T-helper 2 cell treated with Interferon-gamma antibody and Interleukin-4, amounts not matched to agents 5 μg/mL and 100 μg/mL, for 36 hours (primary cell): ENCODE measurements at regions not wholly inside any gene's neighbourhood (a gene's known extent, or its start where the extent isn't known, plus 50 kb on each side); places are given as distances from the start of the nearest gene placed in this dataset.

Source experiments
- DNase-seq: peaks from one replicate; pipeline ENCODE4 v3.0.0; 2021; ENCODE audit warnings: low spot score
- H3K27ac Mint-ChIP-seq: one replicate; pipeline ENCODE4 v1.8.0; 2021; ENCODE audit warnings: mild to moderate bottlenecking, mixed read lengths
- H3K27me3 Mint-ChIP-seq: one replicate; pipeline ENCODE4 v1.8.0; 2021; ENCODE audit warnings: low read depth, mixed read lengths
- H3K36me3 Mint-ChIP-seq: one replicate; pipeline ENCODE4 v1.8.0; 2021; ENCODE audit warnings: low read depth, mixed read lengths
- H3K4me1 Mint-ChIP-seq: one replicate; pipeline ENCODE4 v1.8.0; 2021; ENCODE audit warnings: low read depth, mixed read lengths
- H3K4me3 Mint-ChIP-seq: one replicate; pipeline ENCODE4 v1.8.0; 2022; ENCODE audit warnings: mild to moderate bottlenecking, moderate library complexity, mixed read lengths
- H3K9me3 Mint-ChIP-seq: one replicate; pipeline ENCODE4 v1.8.0; 2021; ENCODE audit warnings: mixed read lengths

DNA sequence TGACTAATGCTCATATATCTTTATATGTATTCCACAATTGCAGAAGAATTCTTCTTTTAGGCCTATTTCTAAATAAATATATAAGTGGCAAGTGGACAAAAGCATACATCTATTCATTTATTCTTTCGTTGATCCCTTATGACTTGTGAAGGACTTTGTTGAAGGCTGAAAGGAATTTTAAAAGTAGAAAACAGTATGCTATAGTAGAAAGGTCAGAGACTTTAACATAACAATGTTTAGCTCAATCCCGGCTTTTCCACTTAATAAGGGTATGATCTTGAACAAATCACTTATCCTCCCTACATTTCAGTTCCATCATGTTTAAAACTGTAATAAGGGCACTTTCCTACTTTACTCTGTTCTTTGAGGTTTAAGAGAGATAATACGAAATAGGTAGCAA lies 672.9 kb downstream of the MECOM start:
- Mint-ChIP-seq H3K27ac (no peak overlapping the region), H3K9me3 (no peaks in the 10 kb centered on the region)

GRCh38 chr3:168990134-168990533 lies 673.4 kb downstream of the MECOM start:
- Mint-ChIP-seq H3K9me3 (no peaks in the 10 kb centered on the region), H3K4me3 (no peak overlapping the region), H3K27ac (no peak overlapping the region), H3K4me1 (no peaks in the 10 kb centered on the region), H3K27me3 (no peaks in the 10 kb centered on the region), H3K36me3 (no peaks in the 10 kb centered on the region)
- DNase-seq = no peak

More for the DNA sequence above, 672.9 kb downstream of the MECOM start:
- DNase-seq = no peak
- Mint-ChIP-seq H3K27me3 (no peaks in the 10 kb centered on the region), H3K4me3 (no peak overlapping the region), H3K36me3 (no peaks in the 10 kb centered on the region), H3K4me1 (no peaks in the 10 kb centered on the region)

DNA sequence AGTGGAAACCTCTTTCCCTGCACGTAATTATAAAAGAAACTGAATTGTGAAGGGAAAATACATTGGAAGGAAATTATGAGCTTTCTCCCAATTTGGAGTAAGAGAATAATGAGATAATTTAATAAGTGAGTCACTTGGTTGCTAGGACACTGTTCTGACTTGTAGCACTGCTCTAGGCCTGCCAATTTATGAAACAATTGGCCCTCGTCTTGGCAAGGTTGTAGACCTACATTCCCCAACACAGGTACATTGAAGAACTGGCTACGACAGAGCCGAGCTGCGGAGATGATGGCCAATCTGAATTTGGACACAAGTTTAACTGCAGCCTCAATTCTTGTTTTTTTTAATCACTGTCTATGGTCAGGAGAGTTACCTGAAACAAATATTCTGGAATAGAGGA lies 674.1 kb downstream of the MECOM start:
- Mint-ChIP-seq H3K36me3 (no peaks in the 10 kb centered on the region), H3K4me1 (no peaks in the 10 kb centered on the region), H3K9me3 (no peaks in the 10 kb centered on the region), H3K4me3 (no peak overlapping the region), H3K27me3 (no peaks in the 10 kb centered on the region), H3K27ac (no peak overlapping the region)
- DNase-seq = no peak

DNA sequence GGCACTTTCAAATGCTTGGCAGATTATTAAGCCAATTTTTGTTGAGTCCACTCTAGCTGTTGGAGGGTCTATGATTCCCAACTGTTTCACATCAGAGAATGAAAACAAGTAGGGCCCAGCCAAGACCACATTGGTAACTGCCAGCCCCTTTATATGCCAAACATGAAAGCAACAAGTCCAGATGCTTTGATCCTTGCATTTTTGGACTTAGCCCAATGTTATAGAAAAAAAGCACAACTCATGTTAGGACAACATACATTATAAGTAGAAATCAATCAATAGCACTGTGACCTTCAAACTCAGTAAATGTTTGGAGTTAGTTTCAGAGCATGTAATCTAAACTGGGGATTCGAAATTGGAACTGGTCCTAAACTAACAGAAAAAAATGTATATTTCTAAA lies 674.7 kb downstream of the MECOM start:
- no peaks in the 10 kb centered on the region for H3K36me3 Mint-ChIP-seq

GRCh38 chr3:168984872-168985271 lies 678.6 kb downstream of the MECOM start:
- H3K36me3 Mint-ChIP-seq = no peaks in the 10 kb centered on the region
- no peak overlapping the region for H3K4me3 Mint-ChIP-seq
- no peak for DNase-seq

More for the DNA sequence above, 674.7 kb downstream of the MECOM start:
- no peak overlapping the region for H3K27ac Mint-ChIP-seq
- H3K4me3 Mint-ChIP-seq = no peak overlapping the region
- no peaks in the 10 kb centered on the region for H3K4me1 Mint-ChIP-seq
- H3K9me3 Mint-ChIP-seq = no peaks in the 10 kb centered on the region
- no peaks in the 10 kb centered on the region for H3K27me3 Mint-ChIP-seq
- DNase-seq = no peak

GRCh38 chr3:168983046-168983445 lies 680.5 kb downstream of the MECOM start:
- H3K4me1 Mint-ChIP-seq = no peaks in the 10 kb centered on the region
- no peak for DNase-seq
- no peak overlapping the region for H3K4me3 Mint-ChIP-seq
- H3K36me3 Mint-ChIP-seq = no peaks in the 10 kb centered on the region
- no peaks in the 10 kb centered on the region for H3K27me3 Mint-ChIP-seq
- no peaks in the 10 kb centered on the region for H3K9me3 Mint-ChIP-seq
- H3K27ac Mint-ChIP-seq = no peak overlapping the region

More at GRCh38 chr3:168984872-168985271, 678.6 kb downstream of the MECOM start:
- no peaks in the 10 kb centered on the region for H3K27me3 Mint-ChIP-seq
- no peak overlapping the region for H3K27ac Mint-ChIP-seq
- H3K9me3 Mint-ChIP-seq = no peaks in the 10 kb centered on the region
- no peaks in the 10 kb centered on the region for H3K4me1 Mint-ChIP-seq

DNA sequence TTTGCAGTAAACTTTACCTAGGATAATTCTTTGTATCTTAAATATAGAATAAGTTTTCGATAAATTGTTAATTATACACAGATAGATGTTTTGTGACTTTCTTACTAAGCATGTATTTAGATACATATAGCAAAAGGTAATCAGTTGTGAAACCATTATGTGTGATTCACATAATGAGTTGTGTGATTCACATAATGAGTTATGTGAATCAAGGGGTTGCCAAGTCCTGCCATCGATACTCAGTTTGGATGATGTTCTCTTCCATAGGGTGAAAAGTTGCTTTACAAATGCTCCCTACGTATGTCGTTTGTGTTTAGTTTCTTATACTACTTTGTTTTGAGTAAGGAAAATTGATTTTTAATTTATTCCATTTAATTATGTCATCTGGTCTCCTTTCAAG lies 682.1 kb downstream of the MECOM start:
- no peak for DNase-seq
- H3K27me3 Mint-ChIP-seq = no peaks in the 10 kb centered on the region
- no peak overlapping the region for H3K27ac Mint-ChIP-seq
- H3K4me1 Mint-ChIP-seq = no peaks in the 10 kb centered on the region
- H3K36me3 Mint-ChIP-seq = no peaks in the 10 kb centered on the region
- no peaks in the 10 kb centered on the region for H3K9me3 Mint-ChIP-seq
- no peak overlapping the region for H3K4me3 Mint-ChIP-seq

GRCh38 chr3:168977716-168978374 lies 685.7 kb downstream of the MECOM start:
- Mint-ChIP-seq H3K27ac (no peak overlapping the region), H3K36me3 (no peaks in the 10 kb centered on the region), H3K4me1 (no peaks in the 10 kb centered on the region), H3K9me3 (no peaks in the 10 kb centered on the region), H3K4me3 (no peak overlapping the region), H3K27me3 (no peaks in the 10 kb centered on the region)
- DNase-seq = no peak

DNA sequence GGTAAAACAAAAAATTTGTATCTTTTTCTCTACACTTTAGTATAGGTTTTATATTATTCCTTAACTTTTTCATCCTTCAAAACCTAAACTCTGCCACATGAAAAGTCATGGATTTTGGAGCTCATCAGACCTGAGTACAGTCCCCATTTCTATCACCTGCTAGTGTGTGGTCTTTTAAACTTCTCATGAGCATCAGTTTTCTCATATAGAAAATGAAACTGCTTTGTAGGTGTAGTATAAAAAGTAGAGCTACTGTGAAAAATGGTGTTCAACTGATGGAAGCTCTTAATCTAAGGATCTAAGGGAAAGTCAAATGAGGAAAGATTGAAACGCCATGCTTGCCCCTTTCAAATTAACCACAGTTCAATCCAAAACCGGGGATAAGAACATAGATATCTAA lies 686.5 kb downstream of the MECOM start:
- no peaks in the 10 kb centered on the region for H3K9me3 Mint-ChIP-seq
- no peak for DNase-seq
- no peak overlapping the region for H3K4me3 Mint-ChIP-seq
- no peaks in the 10 kb centered on the region for H3K27me3 Mint-ChIP-seq
- H3K27ac Mint-ChIP-seq = no peak overlapping the region
- H3K4me1 Mint-ChIP-seq = no peaks in the 10 kb centered on the region
- no peaks in the 10 kb centered on the region for H3K36me3 Mint-ChIP-seq

DNA sequence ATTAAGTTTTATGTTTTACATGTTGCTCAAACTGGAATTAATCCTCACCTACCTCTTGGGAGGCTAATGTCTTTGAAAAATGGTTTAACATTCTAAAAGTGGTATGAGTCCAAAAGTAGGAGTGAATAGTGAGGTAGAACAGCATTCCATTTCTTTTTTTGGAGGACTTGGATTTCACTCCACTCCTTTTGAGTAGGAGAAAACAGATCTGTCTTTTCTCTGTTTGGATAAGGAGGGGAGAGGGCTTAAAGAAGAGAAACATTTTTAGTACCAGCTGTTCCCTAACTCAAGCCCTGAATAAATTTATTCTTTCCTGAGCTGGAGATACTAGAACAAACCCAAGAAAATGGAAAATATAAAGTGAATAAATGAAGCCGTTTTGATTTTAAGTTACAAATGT lies 687.9 kb downstream of the MECOM start:
- no peaks in the 10 kb centered on the region for H3K27me3 Mint-ChIP-seq
- no peaks in the 10 kb centered on the region for H3K4me1 Mint-ChIP-seq
- H3K27ac Mint-ChIP-seq = no peak overlapping the region
- no peak overlapping the region for H3K4me3 Mint-ChIP-seq
- H3K36me3 Mint-ChIP-seq = no peaks in the 10 kb centered on the region
- DNase-seq = no peak
- no peaks in the 10 kb centered on the region for H3K9me3 Mint-ChIP-seq

GRCh38 chr3:168974617-168975403 lies 688.7 kb downstream of the MECOM start:
- Mint-ChIP-seq H3K27me3 (no peaks in the 10 kb centered on the region), H3K27ac (no peak overlapping the region), H3K4me1 (no peaks in the 10 kb centered on the region), H3K36me3 (no peaks in the 10 kb centered on the region), H3K4me3 (no peak overlapping the region), H3K9me3 (no peaks in the 10 kb centered on the region)
- DNase-seq = no peak

- H3K27me3 Mint-ChIP-seq = no peaks in the 10 kb centered on the region
- no peaks in the 10 kb centered on the region for H3K36me3 Mint-ChIP-seq
- DNase-seq = no peak
- H3K4me1 Mint-ChIP-seq = no peaks in the 10 kb centered on the region
- H3K4me3 Mint-ChIP-seq = no peak overlapping the region
- no peak overlapping the region for H3K27ac Mint-ChIP-seq
- no peaks in the 10 kb centered on the region for H3K9me3 Mint-ChIP-seq
Observed at GRCh38 chr3:168973897-168974296, 689.6 kb downstream of the MECOM start.

DNA sequence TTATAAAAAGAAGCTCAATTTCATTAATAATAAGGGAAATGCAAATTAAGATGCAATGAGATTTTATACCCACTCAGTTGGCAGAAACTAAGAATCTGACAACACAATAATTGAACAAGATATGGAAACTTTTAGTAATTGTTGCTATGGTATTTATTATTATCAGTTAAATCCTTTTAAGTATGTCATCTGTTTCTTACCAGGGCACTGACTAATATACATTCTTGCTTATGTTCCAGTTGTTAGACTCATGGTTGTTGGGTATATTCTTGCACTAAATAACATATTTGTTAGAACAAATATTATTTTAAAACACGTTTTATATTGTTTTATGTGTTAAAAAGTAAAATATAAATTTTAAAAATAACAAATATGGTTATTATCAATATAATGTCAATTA lies 690.3 kb downstream of the MECOM start:
- Mint-ChIP-seq H3K9me3 (no peaks in the 10 kb centered on the region), H3K36me3 (no peaks in the 10 kb centered on the region), H3K27me3 (no peaks in the 10 kb centered on the region), H3K4me3 (no peak overlapping the region), H3K27ac (no peak overlapping the region), H3K4me1 (no peaks in the 10 kb centered on the region)
- no peak for DNase-seq

GRCh38 chr3:168968609-168969008 lies 694.9 kb downstream of the MECOM start:
- no peak overlapping the region for H3K27ac Mint-ChIP-seq
- no peaks in the 10 kb centered on the region for H3K36me3 Mint-ChIP-seq
- DNase-seq = no peak
- H3K4me3 Mint-ChIP-seq = no peak overlapping the region
- no peaks in the 10 kb centered on the region for H3K27me3 Mint-ChIP-seq
- H3K4me1 Mint-ChIP-seq = no peaks in the 10 kb centered on the region
- no peaks in the 10 kb centered on the region for H3K9me3 Mint-ChIP-seq
